ENCODE measurements at regions not wholly inside any gene's neighbourhood (a gene's known extent, or its start where the extent isn't known, plus 50 kb on each side); places are given as distances from the start of the nearest gene placed in this dataset.

- DNase-seq, result no peak
Measured at GRCh38 chr9:109953300-109953699, 173.3 kb downstream of the PALM2AKAP2 start.

- no peak for DNase-seq
Measured at GRCh38 chr9:109953813-109954497, 174.0 kb downstream of the PALM2AKAP2 start.

GRCh38 chr9:109956717-109957440, 176.9 kb downstream of the PALM2AKAP2 start:
- no peak for DNase-seq

GRCh38 chr9:109959679-109960078, 179.7 kb downstream of the PALM2AKAP2 start:
- DNase-seq, result no peak

- no peak for DNase-seq
Measured at GRCh38 chr9:109961626-109962025, 181.6 kb downstream of the PALM2AKAP2 start.

GRCh38 chr9:109962215-109962614, 182.2 kb downstream of the PALM2AKAP2 start:
- no peak for DNase-seq

- DNase-seq, result no peak
Measured at GRCh38 chr9:109963079-109963478, 183.1 kb downstream of the PALM2AKAP2 start.

GRCh38 chr9:109966643-109967368, 186.8 kb downstream of the PALM2AKAP2 start:
- no peak for DNase-seq

GRCh38 chr9:109967651-109968642, 187.9 kb downstream of the PALM2AKAP2 start:
- DNase-seq, result no peak

GRCh38 chr9:109969011-109969410, 189.0 kb downstream of the PALM2AKAP2 start:
- no peak for DNase-seq

GRCh38 chr9:109969573-109970237, 189.7 kb downstream of the PALM2AKAP2 start:
- no peak for DNase-seq

- DNase-seq, result no peak
Measured at GRCh38 chr9:109971226-109971625, 191.2 kb downstream of the PALM2AKAP2 start.

GRCh38 chr9:109972026-109972882, 192.3 kb downstream of the PALM2AKAP2 start:
- no peak for DNase-seq

GRCh38 chr9:109973336-109973735, 193.3 kb downstream of the PALM2AKAP2 start:
- no peak for DNase-seq

GRCh38 chr9:109974143-109974917, 194.3 kb downstream of the PALM2AKAP2 start:
- peak in 1 of 2 experiments; percentile 5 for DNase-seq

- DNase-seq, result no peak
Measured at GRCh38 chr9:109974918-109975276, 194.9 kb downstream of the PALM2AKAP2 start.

GRCh38 chr9:109975574-109976295, 195.7 kb downstream of the PALM2AKAP2 start:
- no peak for DNase-seq

GRCh38 chr9:109976303-109976702, 196.3 kb downstream of the PALM2AKAP2 start:
- DNase-seq, result no peak

- no peak for DNase-seq
Measured at GRCh38 chr9:109977521-109977920, 197.5 kb downstream of the PALM2AKAP2 start.
